ENCODE measurements at regions not wholly inside any gene's neighbourhood (a gene's known extent, or its start where the extent isn't known, plus 50 kb on each side); places are given as distances from the start of the nearest gene placed in this dataset.
"Not testable (repeated sequence)": the region's sequence is repeated elsewhere in the genome, so short reads cannot be mapped to it uniquely, and the experiment has no call there.

DNA sequence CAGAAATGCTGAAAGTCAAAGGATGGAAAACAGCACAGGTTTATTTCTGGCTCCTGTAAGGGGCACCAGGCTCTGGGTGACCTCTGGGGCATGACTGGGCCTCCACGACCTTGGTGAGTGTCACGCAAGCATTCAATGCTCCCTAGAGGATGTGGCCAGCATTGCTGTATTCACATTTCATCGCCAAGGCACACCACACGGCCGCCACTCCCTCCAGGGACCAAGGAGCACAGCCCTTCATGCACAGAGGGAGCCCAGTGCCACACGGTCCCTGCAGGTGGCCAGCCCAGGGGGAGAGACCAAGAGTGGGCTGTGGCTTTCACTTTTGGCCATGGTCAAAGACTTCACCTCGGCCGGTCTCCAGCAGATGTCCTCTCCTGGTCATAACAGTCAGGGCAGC is 137.4 kb upstream of the TNRC6C start:
- peak; percentile 25 for DNase-seq (ENCODE audit: low spot score)

DNA sequence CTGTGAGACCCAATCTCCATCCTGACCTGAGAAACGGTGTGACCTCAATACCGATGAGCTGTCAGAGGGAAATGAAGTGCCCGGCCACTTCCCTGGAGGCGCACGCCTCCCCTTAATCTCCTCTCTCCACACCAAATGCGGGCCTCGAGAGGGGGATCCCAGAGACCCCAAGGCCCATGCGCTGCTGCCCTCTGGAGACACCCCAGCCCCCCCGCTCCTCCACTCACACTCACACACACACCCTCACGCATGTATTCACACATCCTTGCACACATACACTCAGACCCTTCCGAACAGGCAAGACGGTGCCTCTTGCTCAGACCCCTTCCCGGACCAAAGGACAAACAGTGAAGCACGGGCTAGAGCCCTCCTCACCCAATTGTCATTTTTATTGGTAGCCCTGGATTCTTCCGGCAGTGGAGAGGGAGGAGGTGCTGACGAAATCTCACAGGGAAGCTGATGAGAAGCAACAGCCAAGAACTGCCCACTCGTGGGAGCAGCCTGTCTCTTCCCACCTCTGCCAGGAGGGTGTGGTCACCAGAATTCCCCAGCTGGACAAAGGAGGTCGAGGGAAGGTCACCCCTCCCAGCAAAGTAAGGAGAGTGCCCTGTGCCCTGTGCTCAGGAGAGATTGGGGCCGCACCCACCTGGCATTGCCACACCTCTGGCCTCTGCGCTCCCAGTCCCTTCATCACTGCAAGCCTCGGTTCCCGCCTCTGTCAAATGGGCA is 136.0 kb upstream of the TNRC6C start:
- DNase-seq (ENCODE audit: low spot score) = no peak

DNA sequence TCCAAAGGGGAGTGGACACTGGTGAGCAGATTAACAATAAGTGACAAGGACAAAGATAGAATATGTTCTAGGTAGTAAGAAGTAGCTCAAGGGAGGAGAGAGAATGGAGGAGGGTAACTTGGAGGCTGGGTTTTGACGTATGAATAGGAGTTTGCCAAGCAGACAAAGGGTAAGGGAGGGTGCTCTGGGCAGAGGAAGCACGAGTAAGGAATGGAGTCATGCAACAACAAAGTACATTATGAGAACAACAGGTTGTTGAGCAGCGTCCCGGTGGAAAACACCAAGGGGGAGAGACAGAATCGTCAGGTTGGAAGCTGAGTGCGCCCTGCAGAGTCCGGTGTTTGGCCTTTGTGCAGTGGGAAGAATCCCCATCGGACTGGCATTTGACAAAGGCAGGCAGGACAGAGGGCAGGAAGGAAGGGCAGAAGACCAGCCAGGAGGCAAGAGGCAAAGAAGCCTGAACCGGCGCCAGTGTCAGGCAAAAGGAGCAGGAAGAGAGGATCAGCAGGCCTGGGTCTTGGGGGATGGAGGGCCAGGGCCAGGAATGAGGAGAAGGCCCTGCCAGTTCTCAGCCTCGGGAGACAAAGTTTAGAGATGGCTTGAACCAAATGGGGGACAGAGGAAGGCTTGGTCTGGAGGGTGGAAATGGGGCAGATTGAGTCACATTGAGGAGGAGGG is 134.3 kb upstream of the TNRC6C start:
- DNase-seq (ENCODE audit: low spot score) = no peak

DNA sequence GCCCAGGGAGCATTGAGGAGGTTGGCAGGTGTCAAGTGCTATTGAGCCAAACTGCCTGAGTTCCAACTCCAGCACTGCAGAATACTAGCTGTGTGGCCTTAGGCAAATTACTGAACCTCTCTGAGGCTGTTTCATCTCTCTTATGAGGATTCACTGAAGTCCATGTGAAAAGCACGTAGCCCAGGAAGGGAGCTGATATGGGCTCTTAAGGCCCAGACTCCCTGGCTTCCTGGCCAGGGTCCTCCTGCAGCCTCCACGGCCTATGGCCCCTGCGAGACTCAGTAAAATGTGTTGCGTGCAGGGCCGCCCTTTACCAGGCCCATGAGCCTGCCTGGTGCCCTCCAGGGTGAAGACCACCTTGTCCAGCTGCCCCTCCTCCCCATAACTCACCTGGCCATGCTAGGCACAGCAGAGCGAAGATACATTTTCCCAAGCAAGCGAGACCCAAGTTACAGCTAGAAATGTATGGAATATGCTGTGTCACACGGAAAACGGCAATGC is 133.7 kb upstream of the TNRC6C start:
- no peak for DNase-seq (ENCODE audit: low spot score)

DNA sequence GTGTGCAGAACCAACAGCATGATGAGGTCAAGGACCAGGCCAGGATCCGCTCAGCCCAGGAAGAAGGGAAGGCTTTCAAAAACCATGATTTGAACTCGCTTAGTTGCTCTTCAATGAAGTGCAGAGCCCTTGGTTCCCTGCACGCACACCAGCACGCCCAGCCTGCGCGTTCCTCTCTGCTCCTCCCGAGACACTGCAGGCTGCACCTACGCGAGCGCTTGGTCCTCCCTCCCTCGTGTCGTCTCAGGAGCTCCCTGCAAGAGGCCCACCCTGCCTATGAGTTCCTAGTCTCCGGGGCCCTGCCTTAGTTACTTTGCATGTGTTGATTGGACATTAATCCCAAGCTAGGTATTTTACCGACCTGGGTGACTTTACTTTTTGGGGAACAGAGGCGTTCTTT is 132.9 kb upstream of the TNRC6C start:
- DNase-seq (ENCODE audit: low spot score) = no peak

DNA sequence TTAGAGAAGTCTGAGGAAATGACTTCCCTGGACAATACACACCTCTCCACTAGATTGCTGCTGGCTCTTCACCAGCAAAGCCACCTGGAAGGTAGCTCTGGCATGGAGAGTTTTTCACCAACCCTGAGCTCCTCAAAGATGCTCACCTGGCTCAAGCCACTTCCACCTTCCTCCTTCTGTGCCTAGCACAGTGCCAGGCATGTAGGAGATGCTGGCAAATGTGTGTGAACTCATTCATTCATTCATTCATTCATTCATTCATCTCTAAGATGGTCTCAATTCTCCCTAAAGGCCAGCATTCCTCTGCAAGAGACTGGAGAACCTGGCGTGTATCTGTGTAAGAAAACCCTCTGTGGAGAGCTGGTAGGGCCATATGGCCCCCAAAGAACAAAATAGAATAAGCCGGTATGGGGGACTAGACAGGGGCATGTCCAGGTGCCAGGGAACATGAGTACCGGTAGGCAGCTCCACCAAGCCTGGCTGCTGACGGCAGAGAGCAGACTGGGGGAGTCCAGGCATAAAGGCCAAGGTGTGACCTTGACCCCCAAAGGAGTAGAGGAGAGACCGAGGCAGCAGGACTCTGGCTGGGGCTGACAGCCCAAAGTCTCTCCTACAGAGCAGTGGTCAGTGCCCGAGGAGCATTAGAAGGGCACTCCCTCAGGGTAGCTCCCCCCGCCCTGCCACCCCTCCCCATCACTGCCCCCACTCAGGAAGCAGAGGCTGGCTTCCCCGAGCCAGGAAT is 132.2 kb upstream of the TNRC6C start:
- DNase-seq (ENCODE audit: low spot score) = no peak

DNA sequence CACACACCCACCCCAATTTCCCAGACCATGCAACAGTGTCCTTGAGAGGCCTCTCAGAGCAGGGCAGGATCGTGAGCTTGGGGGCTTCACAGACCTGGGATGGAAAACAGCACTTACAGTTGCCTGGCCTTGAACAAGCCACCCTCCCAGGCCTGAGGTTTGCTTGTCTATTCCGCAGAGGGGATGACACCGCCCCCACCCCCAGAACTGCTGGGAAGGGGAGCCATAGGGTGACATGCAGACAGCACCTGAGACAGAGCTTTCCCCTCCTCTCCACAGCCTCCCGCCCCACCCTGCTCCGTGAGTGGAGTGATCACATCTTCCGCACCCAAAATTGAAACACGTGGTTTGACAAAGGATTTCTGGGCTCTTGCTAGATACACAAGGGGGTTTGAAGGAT is 131.5 kb upstream of the TNRC6C start:
- DNase-seq (ENCODE audit: low spot score) = no peak

DNA sequence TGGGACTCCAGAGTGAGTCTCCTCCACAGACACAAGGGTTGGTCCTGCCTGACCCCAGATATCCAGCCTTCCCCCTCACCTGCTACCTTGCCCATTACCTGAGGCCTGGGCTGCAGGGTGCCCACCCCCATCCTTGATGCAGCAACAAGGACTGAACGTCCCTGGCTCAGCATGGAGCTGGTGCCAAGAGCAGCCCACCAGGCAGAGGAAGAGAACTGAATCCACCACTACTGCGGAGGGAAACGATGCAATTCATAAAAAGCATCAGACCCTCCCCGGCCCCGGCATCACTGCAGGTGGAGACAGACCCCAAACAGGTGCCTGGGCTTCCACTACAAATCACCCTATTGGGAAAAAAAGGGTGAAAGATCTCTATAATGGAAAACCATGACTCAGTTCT is 131.0 kb upstream of the TNRC6C start:
- DNase-seq (ENCODE audit: low spot score) = no peak

DNA sequence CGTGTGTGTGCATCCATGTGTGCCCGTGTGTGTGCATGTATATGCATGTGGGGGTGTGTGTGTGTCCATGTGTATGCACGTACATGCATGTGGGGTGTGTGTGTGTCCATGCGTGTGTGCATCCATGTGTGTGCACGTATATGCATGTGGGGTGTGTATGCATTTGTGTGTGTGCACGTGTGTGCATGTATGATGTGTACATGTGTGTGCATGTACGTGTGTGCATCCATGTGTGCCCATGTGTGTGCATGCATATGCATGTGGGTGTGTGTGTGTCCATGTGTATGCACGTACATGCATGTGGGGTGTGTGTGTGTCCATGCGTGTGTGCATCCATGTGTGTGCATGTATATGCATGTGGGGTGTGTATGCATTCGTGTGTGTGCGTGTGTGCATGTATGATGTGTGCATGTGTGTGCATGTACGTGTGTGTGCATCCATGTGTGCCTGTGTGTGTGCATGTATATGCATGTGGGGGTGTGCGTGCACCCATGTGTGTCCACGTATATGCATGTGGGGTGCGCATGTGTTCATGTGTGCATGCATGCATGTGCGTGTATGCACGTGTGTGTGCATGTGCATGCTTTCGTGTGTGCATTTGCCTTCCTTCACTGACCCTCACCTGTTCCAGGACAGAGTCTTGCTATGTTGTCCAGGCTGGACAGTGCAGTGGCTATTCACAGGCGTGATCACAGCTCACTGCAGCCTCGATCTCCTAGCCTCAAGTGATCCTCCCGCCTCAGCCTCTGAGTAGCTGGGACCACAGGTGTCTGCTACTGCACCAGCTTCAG is 129.6 kb upstream of the TNRC6C start:
- DNase-seq (ENCODE audit: low spot score) = no peak

DNA sequence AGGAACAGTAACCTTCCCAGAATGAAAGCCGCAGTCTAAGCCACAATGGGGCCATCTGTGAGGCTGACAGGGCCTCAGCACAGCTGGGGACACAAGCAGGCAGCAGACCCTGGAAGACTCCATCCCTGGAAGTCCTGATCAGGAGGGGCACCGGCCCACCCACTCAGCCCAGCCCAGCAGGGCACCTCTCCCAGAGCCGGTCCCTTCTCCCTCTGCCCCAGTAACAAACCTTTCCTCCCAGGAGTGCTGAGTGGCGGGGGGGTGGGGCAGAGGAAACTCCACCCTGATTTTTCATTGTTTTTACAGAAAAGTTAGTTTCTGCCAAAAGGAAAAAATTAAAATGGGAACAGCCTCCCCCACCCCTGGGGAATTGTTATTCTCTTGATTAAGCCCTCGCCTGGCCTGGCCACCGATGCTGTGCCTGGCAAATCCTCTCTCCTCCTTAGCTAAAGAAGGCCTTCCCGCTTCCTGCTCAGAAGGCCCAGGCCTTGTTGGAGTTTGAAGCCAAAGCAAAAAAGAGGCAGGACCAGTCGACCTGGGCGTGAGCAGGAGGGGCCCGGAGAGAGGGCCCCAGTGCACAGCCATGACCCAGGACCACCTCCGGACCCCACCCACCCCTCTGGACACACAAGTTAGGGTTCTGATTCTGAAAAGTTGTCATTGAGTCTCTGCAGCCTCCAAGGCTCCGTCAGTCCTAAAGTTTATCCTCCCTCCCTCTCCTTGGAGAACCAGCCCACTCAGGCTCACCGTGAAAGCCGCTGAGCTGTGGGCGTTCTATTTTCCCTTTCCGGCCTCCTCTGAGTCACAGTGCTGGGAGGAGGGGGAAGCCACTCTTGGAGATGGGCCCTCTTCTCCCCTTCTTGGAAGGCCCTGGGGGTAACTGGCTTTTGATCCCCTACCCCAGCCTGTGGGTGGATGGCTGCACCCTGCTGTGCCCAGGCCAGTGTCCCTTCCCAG is 128.4 kb upstream of the TNRC6C start:
- no peak for DNase-seq (ENCODE audit: low spot score)

DNA sequence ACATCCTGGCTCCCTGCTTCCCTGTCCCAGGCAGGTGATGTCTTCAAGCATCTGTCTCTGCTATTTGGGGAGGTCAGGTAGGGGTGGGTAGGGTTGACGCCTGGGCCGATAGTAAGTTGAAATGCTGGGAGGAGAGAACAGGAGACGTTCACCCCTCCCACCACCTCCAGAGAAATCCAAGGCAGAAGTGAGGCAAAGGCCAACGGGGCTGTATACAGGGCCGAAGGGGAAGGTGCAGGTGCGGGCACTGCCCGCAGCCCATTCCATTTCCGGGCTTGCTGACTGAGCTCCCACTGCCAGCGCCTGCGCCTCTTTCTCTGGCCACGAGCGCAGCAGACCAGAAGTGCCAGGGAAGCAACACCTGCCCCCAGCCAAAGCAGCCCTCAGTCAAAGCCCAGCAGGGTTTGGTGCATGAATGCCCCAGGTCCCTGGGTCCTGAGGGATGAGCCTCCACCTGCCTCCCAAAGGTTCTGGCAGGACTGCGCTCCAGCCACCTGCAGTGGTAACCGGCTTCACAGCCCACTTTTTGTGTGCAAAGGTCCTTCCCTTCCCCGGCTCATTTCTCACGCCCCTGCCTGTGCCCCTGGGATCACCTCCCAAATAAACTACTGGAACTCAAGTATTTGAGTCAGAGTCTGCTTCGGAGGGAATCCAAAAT is 127.6 kb upstream of the TNRC6C start:
- no peak for DNase-seq (ENCODE audit: low spot score)

DNA sequence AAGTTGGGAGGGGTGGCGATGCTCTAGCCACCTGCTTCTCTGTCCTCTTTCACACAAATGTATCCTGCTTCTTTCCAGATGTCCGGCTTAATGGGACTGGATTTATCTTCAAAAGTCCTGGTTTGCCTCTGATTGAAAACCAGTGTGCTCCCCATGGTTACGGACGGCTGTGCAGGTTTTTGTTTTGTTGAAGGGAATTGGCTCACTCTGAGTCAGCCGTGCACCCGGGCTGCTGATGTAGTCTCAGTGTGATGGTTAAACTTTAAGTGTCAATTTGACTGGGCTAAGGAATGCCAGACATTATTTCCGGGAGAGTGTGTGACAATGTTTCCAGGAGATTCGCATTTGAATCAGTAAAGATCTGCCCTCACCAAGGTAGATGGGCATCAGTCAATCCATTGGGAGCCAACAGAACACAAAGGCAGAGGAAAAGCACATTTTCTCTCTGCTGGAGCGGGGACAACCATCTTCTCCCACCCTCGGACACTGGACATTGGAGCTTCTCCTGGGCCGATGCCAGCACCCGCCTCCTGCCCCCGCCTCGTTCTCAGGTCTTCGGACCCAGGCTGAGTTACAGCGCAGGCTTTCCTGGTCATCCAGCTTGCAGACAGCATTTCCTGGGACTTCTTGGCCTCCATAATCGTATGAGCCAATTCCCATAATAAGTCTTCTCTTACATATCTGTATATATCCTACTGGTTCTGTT is 126.9 kb upstream of the TNRC6C start:
- no peak for DNase-seq (ENCODE audit: low spot score)

DNA sequence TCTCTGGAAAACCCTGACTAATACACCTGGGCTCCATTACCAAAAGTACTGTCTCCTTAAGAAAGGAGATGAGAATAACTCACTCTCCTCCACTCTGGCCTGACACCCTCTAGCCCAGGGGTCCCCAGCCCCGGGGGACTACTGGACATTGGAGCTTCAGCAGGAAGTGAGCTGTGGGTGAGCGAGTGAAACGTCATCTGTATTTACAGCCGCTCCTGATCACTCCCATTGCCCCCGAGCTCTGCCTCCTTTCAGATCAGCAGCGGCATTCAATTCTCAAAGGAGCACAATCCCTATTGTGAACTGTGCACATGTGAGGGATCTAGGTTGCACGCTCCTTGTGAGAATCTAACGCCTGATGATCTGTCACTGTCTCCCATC is 126.3 kb upstream of the TNRC6C start:
- no peak for DNase-seq (ENCODE audit: low spot score)

DNA sequence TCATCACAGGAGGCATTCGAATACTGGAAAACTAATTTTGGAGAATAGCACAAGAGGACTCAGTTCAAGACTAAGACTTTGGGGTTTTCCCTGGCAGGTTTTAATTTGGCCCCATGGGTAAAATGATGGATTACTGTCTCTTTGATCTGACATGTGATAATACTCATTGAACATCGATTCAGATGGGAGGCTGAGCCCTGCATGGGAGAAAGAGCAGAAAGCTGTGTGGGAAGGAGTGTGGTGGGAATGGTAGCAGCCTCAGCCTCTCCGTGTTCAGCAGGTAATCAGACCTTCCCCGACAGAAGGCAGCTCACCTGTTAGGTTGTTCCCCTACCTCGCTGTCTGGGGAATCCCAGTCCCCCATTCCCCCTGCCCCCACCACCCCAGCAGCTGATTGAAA is 124.7 kb upstream of the TNRC6C start:
- no peak for DNase-seq (ENCODE audit: low spot score)

DNA sequence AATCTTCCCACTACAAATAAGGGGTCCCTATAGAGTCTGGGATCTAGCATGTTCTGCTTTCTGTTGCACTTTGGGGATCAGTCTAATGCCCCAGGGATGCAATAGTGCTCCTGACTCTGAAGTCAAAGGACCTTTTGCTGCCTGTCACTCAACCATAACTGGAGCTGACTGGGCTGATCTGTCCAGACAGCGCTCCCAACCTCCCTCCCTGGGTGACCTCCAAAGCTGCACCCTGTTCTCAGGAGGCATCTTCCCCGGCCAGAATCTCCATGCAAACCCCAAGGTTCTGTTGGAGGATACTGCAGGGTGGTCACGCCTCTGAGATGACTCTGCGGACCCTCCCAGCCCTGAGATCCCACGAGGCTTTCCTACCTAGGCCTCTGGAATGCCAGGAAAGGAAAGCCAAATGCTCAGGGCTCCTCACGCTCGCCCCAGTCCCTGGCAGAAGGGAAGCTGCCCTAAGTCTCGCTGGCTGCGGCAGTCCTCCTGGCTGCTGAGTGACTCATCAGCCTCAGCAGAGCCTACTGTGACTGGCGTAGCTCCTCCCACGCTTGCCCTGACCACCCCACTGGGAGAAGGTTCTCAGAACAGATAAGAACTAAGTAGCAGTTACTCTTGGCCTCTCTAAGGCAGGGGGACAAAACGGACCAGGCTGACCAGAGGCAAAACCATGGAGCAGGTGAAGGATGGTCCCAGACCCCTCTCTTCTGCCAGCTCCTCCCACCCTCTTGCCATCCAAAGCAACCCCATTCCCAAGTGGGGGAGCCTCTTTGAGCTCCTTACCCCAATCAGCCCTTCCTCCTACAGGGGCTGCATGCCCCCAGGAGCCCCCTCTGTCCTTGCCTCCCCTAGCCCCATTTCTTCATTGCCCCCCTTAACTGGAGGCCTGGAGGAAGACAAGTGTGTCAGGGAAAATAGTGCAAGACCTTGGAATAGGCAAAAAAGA is 124.1 kb upstream of the TNRC6C start:
- DNase-seq (ENCODE audit: low spot score) = no peak

DNA sequence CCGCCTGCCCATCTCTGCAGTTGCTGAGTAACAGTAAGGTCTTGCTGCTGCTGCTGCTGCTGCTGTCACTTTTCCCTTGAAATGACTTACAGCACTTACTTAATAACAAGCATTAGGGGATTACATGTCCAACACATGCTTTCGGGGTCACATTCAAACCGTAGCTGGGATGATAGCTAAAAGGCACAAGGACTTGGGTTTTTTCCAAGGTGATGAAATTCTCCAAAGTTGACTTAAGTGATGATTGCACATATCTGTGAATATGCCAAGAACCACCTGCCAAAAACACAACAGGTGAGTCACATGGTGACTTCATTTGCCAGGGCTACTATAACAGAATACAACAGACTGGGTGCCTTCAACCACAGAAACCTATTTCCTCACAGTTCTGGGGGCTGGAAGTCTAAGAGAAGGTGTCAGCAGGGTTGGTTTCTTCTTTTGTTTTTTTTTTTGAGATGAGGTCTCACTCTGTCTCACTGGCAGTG is 121.9 kb upstream of the TNRC6C start:
- DNase-seq (ENCODE audit: low spot score) = no peak

DNA sequence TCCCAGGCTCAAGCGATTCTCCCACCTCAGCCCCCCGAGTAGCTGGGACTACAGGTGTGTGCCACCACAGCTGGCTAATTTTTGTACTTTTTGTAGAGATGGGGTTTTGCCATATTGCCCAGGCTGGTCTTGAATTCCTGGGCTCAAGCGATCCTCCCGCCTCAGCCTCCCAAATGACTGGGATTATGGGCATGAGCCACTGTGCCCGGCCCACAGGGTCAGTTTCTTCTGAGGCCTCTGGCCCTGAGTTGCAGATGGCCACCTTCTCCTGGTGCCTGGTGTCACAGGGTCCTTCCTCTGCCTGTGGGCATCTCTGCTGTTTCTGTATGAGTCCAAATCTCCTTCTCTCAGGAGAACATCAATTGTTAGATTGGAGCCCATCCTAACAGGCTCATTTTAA is 121.4 kb upstream of the TNRC6C start:
- not testable (repeated sequence) for DNase-seq (ENCODE audit: low spot score)

DNA sequence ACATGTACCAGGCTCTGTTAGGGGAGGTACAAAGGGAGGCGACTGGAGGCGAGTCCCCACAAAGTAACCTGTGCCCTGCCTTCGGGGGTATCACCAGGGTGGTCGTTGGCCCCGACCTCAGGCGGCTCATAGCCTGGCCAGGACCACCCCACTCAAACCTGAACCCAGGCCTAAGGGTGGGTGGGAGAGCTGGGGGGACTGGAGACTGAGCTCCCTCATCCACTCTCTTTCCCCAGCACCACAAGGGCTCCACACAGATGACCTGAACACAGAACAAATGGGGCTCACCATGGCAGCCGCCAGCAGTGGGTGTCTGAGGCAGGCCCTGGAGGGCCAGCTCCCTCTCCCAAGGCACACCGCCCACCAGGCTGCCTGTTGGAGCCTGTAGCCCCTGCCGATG is 120.6 kb upstream of the TNRC6C start:
- DNase-seq (ENCODE audit: low spot score) = no peak
